ENCODE measurements at regions not wholly inside any gene's neighbourhood (a gene's known extent, or its start where the extent isn't known, plus 50 kb on each side); places are given as distances from the start of the nearest gene placed in this dataset.

GRCh38 chr18:77199707-77200106 lies 49.9 kb upstream of the GALR1 start:
- Histone ChIP-seq H4K20me1 (ENCODE audit: insufficient read depth) (no peaks in the 10 kb centered on the region), H3K4me2 (no peak overlapping the region), H3K4me3 (ENCODE audit: low read depth in 2 of 2, low read length in 1 of 2) (no peak overlapping the region), H3K4me1 (ENCODE audit: control insufficient read depth in 1 of 2, insufficient read depth in 2 of 2, low read depth in 1 of 2, low read length in 1 of 2) (no peaks in the 10 kb centered on the region), H3K27me3 (ENCODE audit: insufficient read depth) (no peaks in the 10 kb centered on the region), H2AFZ (ENCODE audit: low read depth) (no peak overlapping the region), H3K79me2 (ENCODE audit: insufficient read depth) (no peaks in the 10 kb centered on the region), H3F3A (replicated peaks; ENCODE audit: insufficient read depth) (no peaks in the 10 kb centered on the region), H3K9ac (no peak overlapping the region), H3K9me2 (no peaks in the 10 kb centered on the region), H3K27ac (ENCODE audit: low read depth in 2 of 2, low read length in 1 of 2) (no peak overlapping the region), H3K36me3 (replicated peaks in 1 of 2; ENCODE audit: control insufficient read depth in 1 of 2, insufficient read depth in 2 of 2, low read length in 1 of 2) (no peaks in the 10 kb centered on the region), H3K9me3 (no peaks in the 10 kb centered on the region)
- CTCF ChIA-PET: interaction anchor here (0.6 to 1.5 kb wide), 3 partner anchors 8 to 404 kb away, joined by 3 read pairs; no protein-coding TSS in a partner anchor
- POLR2A ChIA-PET: no interaction called here
- no peak for DNase-seq
- TF ChIP-seq, protein P1, sequence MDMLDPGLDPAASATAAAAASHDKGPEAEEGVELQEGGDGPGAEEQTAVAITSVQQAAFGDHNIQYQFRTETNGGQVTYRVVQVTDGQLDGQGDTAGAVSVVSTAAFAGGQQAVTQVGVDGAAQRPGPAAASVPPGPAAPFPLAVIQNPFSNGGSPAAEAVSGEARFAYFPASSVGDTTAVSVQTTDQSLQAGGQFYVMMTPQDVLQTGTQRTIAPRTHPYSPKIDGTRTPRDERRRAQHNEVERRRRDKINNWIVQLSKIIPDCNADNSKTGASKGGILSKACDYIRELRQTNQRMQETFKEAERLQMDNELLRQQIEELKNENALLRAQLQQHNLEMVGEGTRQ (IDR thresholded peaks at IDR 0.05; ENCODE audit: borderline replicate concordance, low read depth, low read length): no peak
- TF ChIP-seq FOXM1 (IDR thresholded peaks at IDR 0.05; ENCODE audit: low read depth) (no peak), SIN3A (IDR thresholded peaks at IDR 0.05; ENCODE audit: borderline replicate concordance, low read depth, low read length) (no peak), RCOR1 (IDR thresholded peaks at IDR 0.05; ENCODE audit: low read length) (no peak), RFX5 (IDR thresholded peaks at IDR 0.05; ENCODE audit: low read length) (no peak), FOSL2 (IDR thresholded peaks at IDR 0.05; ENCODE audit: borderline replicate concordance, low read depth) (no peak), GABPA (IDR thresholded peaks at IDR 0.05; ENCODE audit: low read depth) (no peak), POLR2AphosphoS5 (IDR thresholded peaks at IDR 0.05; ENCODE audit: low read depth, low read length) (no peak), YY1 (IDR thresholded peaks at IDR 0.05; ENCODE audit: low read depth) (no peak), EZH2phosphoT487 (IDR thresholded peaks at IDR 0.05; ENCODE audit: borderline replicate concordance, low read depth) (no peak), TAF1 (IDR thresholded peaks at IDR 0.05; ENCODE audit: borderline replicate concordance, low read depth, low read length) (no peak), MEF2A (IDR thresholded peaks at IDR 0.05; ENCODE audit: borderline replicate concordance, low read depth) (no peak), JUND (IDR thresholded peaks at IDR 0.05) (no peak), TEAD4 (IDR thresholded peaks at IDR 0.05; ENCODE audit: borderline replicate concordance, insufficient read depth) (no peak)
- TF ChIP-seq, protein P2, sequence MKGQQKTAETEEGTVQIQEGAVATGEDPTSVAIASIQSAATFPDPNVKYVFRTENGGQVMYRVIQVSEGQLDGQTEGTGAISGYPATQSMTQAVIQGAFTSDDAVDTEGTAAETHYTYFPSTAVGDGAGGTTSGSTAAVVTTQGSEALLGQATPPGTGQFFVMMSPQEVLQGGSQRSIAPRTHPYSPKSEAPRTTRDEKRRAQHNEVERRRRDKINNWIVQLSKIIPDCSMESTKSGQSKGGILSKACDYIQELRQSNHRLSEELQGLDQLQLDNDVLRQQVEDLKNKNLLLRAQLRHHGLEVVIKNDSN (IDR thresholded peaks at IDR 0.05; ENCODE audit: borderline replicate concordance, low read depth): no peak

All from SK-N-SH (cell line).